ENCODE measurements at regions not wholly inside any gene's neighbourhood (a gene's known extent, or its start where the extent isn't known, plus 50 kb on each side); places are given as distances from the start of the nearest gene placed in this dataset.

- TF ChIP-seq POLR2A (IDR thresholded peaks at IDR 0.05) (no peak), EP300 (IDR thresholded peaks at IDR 0.05) (no peak)
- TF ChIP-seq, protein P1, sequence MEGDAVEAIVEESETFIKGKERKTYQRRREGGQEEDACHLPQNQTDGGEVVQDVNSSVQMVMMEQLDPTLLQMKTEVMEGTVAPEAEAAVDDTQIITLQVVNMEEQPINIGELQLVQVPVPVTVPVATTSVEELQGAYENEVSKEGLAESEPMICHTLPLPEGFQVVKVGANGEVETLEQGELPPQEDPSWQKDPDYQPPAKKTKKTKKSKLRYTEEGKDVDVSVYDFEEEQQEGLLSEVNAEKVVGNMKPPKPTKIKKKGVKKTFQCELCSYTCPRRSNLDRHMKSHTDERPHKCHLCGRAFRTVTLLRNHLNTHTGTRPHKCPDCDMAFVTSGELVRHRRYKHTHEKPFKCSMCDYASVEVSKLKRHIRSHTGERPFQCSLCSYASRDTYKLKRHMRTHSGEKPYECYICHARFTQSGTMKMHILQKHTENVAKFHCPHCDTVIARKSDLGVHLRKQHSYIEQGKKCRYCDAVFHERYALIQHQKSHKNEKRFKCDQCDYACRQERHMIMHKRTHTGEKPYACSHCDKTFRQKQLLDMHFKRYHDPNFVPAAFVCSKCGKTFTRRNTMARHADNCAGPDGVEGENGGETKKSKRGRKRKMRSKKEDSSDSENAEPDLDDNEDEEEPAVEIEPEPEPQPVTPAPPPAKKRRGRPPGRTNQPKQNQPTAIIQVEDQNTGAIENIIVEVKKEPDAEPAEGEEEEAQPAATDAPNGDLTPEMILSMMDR (IDR thresholded peaks at IDR 0.05): no peak
Measured at GRCh38 chr4:30543057-30543456, 177.1 kb upstream of the PCDH7 start.
